ENCODE measurements at regions not wholly inside any gene's neighbourhood (a gene's known extent, or its start where the extent isn't known, plus 50 kb on each side); places are given as distances from the start of the nearest gene placed in this dataset.

GRCh38 chr4:17376205-17376604 lies 135.7 kb downstream of the QDPR start:
- Histone ChIP-seq H3K36me3 (ENCODE audit: control insufficient read depth, insufficient read depth, low read length) (no peaks in the 10 kb centered on the region), H3K4me3 (replicated peaks; ENCODE audit: low read depth, low read length) (no peak overlapping the region), H3K27me3 (replicated peaks; ENCODE audit: control insufficient read depth, insufficient read depth, low read length) (no peaks in the 10 kb centered on the region)
- TF ChIP-seq CTCF (IDR thresholded peaks at IDR 0.05; ENCODE audit: insufficient read depth, low read length, poor library complexity, severe bottlenecking): no peak
- DNase-seq (ENCODE audit: extremely low read depth, insufficient read length): no peak

- Histone ChIP-seq H3K36me3 (ENCODE audit: control insufficient read depth, insufficient read depth, low read length) (no peaks in the 10 kb centered on the region), H3K4me3 (replicated peaks; ENCODE audit: low read depth, low read length) (no peak overlapping the region), H3K27me3 (replicated peaks; ENCODE audit: control insufficient read depth, insufficient read depth, low read length) (no peaks in the 10 kb centered on the region)
- DNase-seq (ENCODE audit: extremely low read depth, insufficient read length): no peak
- TF ChIP-seq CTCF (IDR thresholded peaks at IDR 0.05; ENCODE audit: insufficient read depth, low read length, poor library complexity, severe bottlenecking): no peak
Observed at GRCh38 chr4:17373666-17374065, 138.2 kb downstream of the QDPR start.

- Histone ChIP-seq H3K27me3 (replicated peaks; ENCODE audit: control insufficient read depth, insufficient read depth, low read length) (no peaks in the 10 kb centered on the region), H3K4me3 (replicated peaks; ENCODE audit: low read depth, low read length) (no peak overlapping the region), H3K36me3 (ENCODE audit: control insufficient read depth, insufficient read depth, low read length) (no peaks in the 10 kb centered on the region)
- TF ChIP-seq CTCF (IDR thresholded peaks at IDR 0.05; ENCODE audit: insufficient read depth, low read length, poor library complexity, severe bottlenecking): no peak
- no peak for DNase-seq (ENCODE audit: extremely low read depth, insufficient read length)
Observed at GRCh38 chr4:17370818-17371217, 141.1 kb downstream of the QDPR start.

GRCh38 chr4:17368408-17368807 lies 143.5 kb downstream of the QDPR start:
- Histone ChIP-seq H3K36me3 (ENCODE audit: control insufficient read depth, insufficient read depth, low read length) (no peaks in the 10 kb centered on the region), H3K4me3 (replicated peaks; ENCODE audit: low read depth, low read length) (no peak overlapping the region), H3K27me3 (replicated peaks; ENCODE audit: control insufficient read depth, insufficient read depth, low read length) (no peaks in the 10 kb centered on the region)
- no peak for TF ChIP-seq CTCF (IDR thresholded peaks at IDR 0.05; ENCODE audit: insufficient read depth, low read length, poor library complexity, severe bottlenecking)
- DNase-seq (ENCODE audit: extremely low read depth, insufficient read length): no peak

GRCh38 chr4:17367201-17367600 lies 144.7 kb downstream of the QDPR start:
- Histone ChIP-seq H3K4me3 (replicated peaks; ENCODE audit: low read depth, low read length) (no peak overlapping the region), H3K27me3 (replicated peaks; ENCODE audit: control insufficient read depth, insufficient read depth, low read length) (no peaks in the 10 kb centered on the region), H3K36me3 (ENCODE audit: control insufficient read depth, insufficient read depth, low read length) (no peaks in the 10 kb centered on the region)
- DNase-seq (ENCODE audit: extremely low read depth, insufficient read length): no peak
- TF ChIP-seq CTCF (IDR thresholded peaks at IDR 0.05; ENCODE audit: insufficient read depth, low read length, poor library complexity, severe bottlenecking): no peak

- no peaks in the 10 kb centered on the region for H3K27me3 ChIP-seq (replicated peaks; ENCODE audit: control insufficient read depth, insufficient read depth, low read length)
- no peak overlapping the region for H3K4me3 ChIP-seq (replicated peaks; ENCODE audit: low read depth, low read length)
- no peak for TF ChIP-seq CTCF (IDR thresholded peaks at IDR 0.05; ENCODE audit: insufficient read depth, low read length, poor library complexity, severe bottlenecking)
- no peak for DNase-seq (ENCODE audit: extremely low read depth, insufficient read length)
- H3K36me3 ChIP-seq (ENCODE audit: control insufficient read depth, insufficient read depth, low read length): no peaks in the 10 kb centered on the region
Observed at GRCh38 chr4:17366496-17366895, 145.4 kb downstream of the QDPR start.
